ENCODE measurements at regions not wholly inside any gene's neighbourhood (a gene's known extent, or its start where the extent isn't known, plus 50 kb on each side); places are given as distances from the start of the nearest gene placed in this dataset.

- Histone ChIP-seq H3K27ac (no peak overlapping the region), H3K4me2 (no peak overlapping the region), H3K4me3 (no peak overlapping the region), H3K9me3 (no peaks in the 10 kb centered on the region), H3K4me1 (no peaks in the 10 kb centered on the region)
- no peak for TF ChIP-seq HDAC2 (IDR thresholded peaks at IDR 0.05)
- TF ChIP-seq ELK1 (IDR thresholded peaks at IDR 0.05; ENCODE audit: low read depth, low read length), result no peak
- no peak for TF ChIP-seq TFCP2L1 (CRISPR knock-in tag; IDR thresholded peaks at IDR 0.05)
- TF ChIP-seq ESRRA (IDR thresholded peaks at IDR 0.05; ENCODE audit: borderline replicate concordance, low read length), result no peak
- TF ChIP-seq EP300 (IDR thresholded peaks at IDR 0.05), result no peak
- TF ChIP-seq CBX8 (IDR thresholded peaks at IDR 0.05), result no peak
- TF ChIP-seq FOSB (CRISPR knock-in tag; IDR thresholded peaks at IDR 0.05), result no peak
- no peak for TF ChIP-seq HES2 (IDR thresholded peaks at IDR 0.05)
- no peak for TF ChIP-seq POLR2A (IDR thresholded peaks at IDR 0.05; ENCODE audit: low read length)
- no peak for TF ChIP-seq HOXB13 (CRISPR knock-in tag; IDR thresholded peaks at IDR 0.05; ENCODE audit: low read depth)
- no peak for TF ChIP-seq CEBPB (IDR thresholded peaks at IDR 0.05)
- no peak for TF ChIP-seq NFE2L2 (conservative IDR thresholded peaks at IDR 0.05; ENCODE audit: low read length)
- TF ChIP-seq SMC3 (IDR thresholded peaks at IDR 0.05), result no peak
- no peak for TF ChIP-seq BCL3 (IDR thresholded peaks at IDR 0.05)
- TF ChIP-seq GATA3 (IDR thresholded peaks at IDR 0.05; ENCODE audit: borderline replicate concordance), result no peak
- TF ChIP-seq TP53 (CRISPR knock-in tag; IDR thresholded peaks at IDR 0.05), result no peak
- no peak for TF ChIP-seq MAZ (IDR thresholded peaks at IDR 0.05; ENCODE audit: borderline replicate concordance, low read depth, low read length)
- no peak for TF ChIP-seq BHLHE40 (IDR thresholded peaks at IDR 0.05; ENCODE audit: low read depth, low read length)
- FAIRE-seq, result no peak
- CTCF ChIA-PET, result interaction anchor here (0.9 kb wide), 1 partner anchor 36 kb away, joined by 3 read pairs; no protein-coding TSS in a partner anchor
- DNase-seq (ENCODE audit: low read depth in 1 of 2, low spot score in 1 of 2), result no peak
- POLR2A ChIA-PET, result no interaction called here
- WGBS (ENCODE audit: missing lambda C conversion rate), result 55% methylated on average over 3 of the region's 3 CpGs
- no peak for ATAC-seq
These were observed 96.9 kb upstream of the PFN2 start for GRCh38 chr3:150067561-150067960.

GRCh38 chr3:150064971-150065370 is 94.3 kb upstream of the PFN2 start:
- Histone ChIP-seq H3K4me1 (no peaks in the 10 kb centered on the region), H3K9me3 (no peaks in the 10 kb centered on the region), H3K4me3 (no peak overlapping the region), H3K27ac (no peak overlapping the region), H3K4me2 (no peak overlapping the region)
- TF ChIP-seq FOXS1 (CRISPR knock-in tag; IDR thresholded peaks at IDR 0.05), result no peak
- TF ChIP-seq HOXB5 (CRISPR knock-in tag; IDR thresholded peaks at IDR 0.05), result no peak
- TF ChIP-seq ZFP36 (IDR thresholded peaks at IDR 0.05; ENCODE audit: borderline replicate concordance, partially characterized antibody), result no peak
- no peak for TF ChIP-seq USF2 (IDR thresholded peaks at IDR 0.05)
- no peak for TF ChIP-seq RARB (CRISPR knock-in tag; IDR thresholded peaks at IDR 0.05)
- no peak for TF ChIP-seq FOSB (CRISPR knock-in tag; IDR thresholded peaks at IDR 0.05)
- no peak for TF ChIP-seq FOSL2 (IDR thresholded peaks at IDR 0.05)
- TF ChIP-seq FOSL2 (CRISPR knock-in tag; IDR thresholded peaks at IDR 0.05), result no peak
- CTCF ChIA-PET, result interaction anchor here (0.7 kb wide), 1 partner anchor 67 kb away, joined by 5 read pairs; no protein-coding TSS in a partner anchor
- POLR2A ChIA-PET, result no interaction called here
- no peak for DNase-seq (ENCODE audit: low read depth in 1 of 2, low spot score in 1 of 2)
- ATAC-seq, result no peak
- WGBS (ENCODE audit: missing lambda C conversion rate), result 90% methylated on average over 2 of the region's 2 CpGs
- no peak for FAIRE-seq

GRCh38 chr3:150063237-150063636 is 92.5 kb upstream of the PFN2 start:
- Histone ChIP-seq H3K4me3 (no peak overlapping the region), H3K4me1 (no peaks in the 10 kb centered on the region), H3K27ac (no peak overlapping the region), H3K4me2 (no peak overlapping the region), H3K9me3 (no peaks in the 10 kb centered on the region)
- ChIA-PET CTCF (no interaction called here), POLR2A (no interaction called here)
- ATAC-seq (no peak), FAIRE-seq (no peak), DNase-seq (ENCODE audit: low read depth in 1 of 2, low spot score in 1 of 2) (no peak)
- 90% methylated on average over 1 of the region's 1 CpG for WGBS (ENCODE audit: missing lambda C conversion rate)
- no peak for TF ChIP-seq ELK1 (IDR thresholded peaks at IDR 0.05; ENCODE audit: low read depth, low read length)
- no peak for TF ChIP-seq GATA3 (IDR thresholded peaks at IDR 0.05; ENCODE audit: borderline replicate concordance)
- TF ChIP-seq CHD2 (IDR thresholded peaks at IDR 0.05; ENCODE audit: low read length, partially characterized antibody), result no peak
- TF ChIP-seq POLR2AphosphoS2 (conservative IDR thresholded peaks at IDR 0.05; ENCODE audit: low read length), result no peak
- TF ChIP-seq ZC3H11A (IDR thresholded peaks at IDR 0.05), result no peak
- TF ChIP-seq NR3C1 (IDR thresholded peaks at IDR 0.05), result no peak
- no peak for TF ChIP-seq MAFK (IDR thresholded peaks at IDR 0.05; ENCODE audit: partially characterized antibody)
- TF ChIP-seq EHMT2 (IDR thresholded peaks at IDR 0.05; ENCODE audit: low read depth), result no peak
- no peak for TF ChIP-seq KDM1A (IDR thresholded peaks at IDR 0.05; ENCODE audit: low read depth)
- no peak for TF ChIP-seq MAX (IDR thresholded peaks at IDR 0.05)
- TF ChIP-seq HDAC2 (IDR thresholded peaks at IDR 0.05), result no peak
- TF ChIP-seq CBX2 (IDR thresholded peaks at IDR 0.05; ENCODE audit: borderline replicate concordance, low read depth), result no peak
- TF ChIP-seq RCOR1 (IDR thresholded peaks at IDR 0.05; ENCODE audit: low read depth, low read length), result no peak
- TF ChIP-seq CEBPB (IDR thresholded peaks at IDR 0.05), result no peak
- TF ChIP-seq ESRRA (IDR thresholded peaks at IDR 0.05; ENCODE audit: borderline replicate concordance, low read length), result no peak

All from A549 (cell line).